Activated CD8-positive, alpha-beta T cell treated with anti-CD3 and anti-CD28 coated beads for 36 hours (primary cell): ENCODE measurements at regions not wholly inside any gene's neighbourhood (a gene's known extent, or its start where the extent isn't known, plus 50 kb on each side); places are given as distances from the start of the nearest gene placed in this dataset.

Source experiments
- ATAC-seq: fragments of 200-7000 bp; cut with Tn5 transposase; one replicate; pipeline ENCODE4 v1.10.0; 2021; ENCODE audit warnings: mild to moderate bottlenecking, moderate library complexity
- CTCF ChIA-PET: fragments of 350-600 bp; sonication (Branson Sonifier 250); formaldehyde crosslinking; loops from one replicate; lab custom pipeline; 2021; ENCODE audit warnings: antibody characterized with exemption; lab: Charles Lee
- POLR2A ChIA-PET: fragments of 350-600 bp; sonication (Branson Sonifier 250); formaldehyde crosslinking; loops from one replicate; lab custom pipeline; 2021; ENCODE audit warnings: antibody characterized with exemption; lab: Charles Lee
- DNase-seq: peaks from one replicate; pipeline ENCODE4 v3.0.0-alpha.2; 2020
- H3K27ac Mint-ChIP-seq: one replicate; pipeline ENCODE4 v1.8.0; 2021; ENCODE audit warnings: mild to moderate bottlenecking, mixed read lengths
- H3K27me3 Mint-ChIP-seq: one replicate; pipeline ENCODE4 v1.8.0; 2021; ENCODE audit warnings: mixed read lengths
- H3K36me3 Mint-ChIP-seq: one replicate; pipeline ENCODE4 v1.8.0; 2021; ENCODE audit warnings: low read depth, mixed read lengths
- H3K4me1 Mint-ChIP-seq: one replicate; pipeline ENCODE4 v1.8.0; 2021; ENCODE audit warnings: low read depth, mixed read lengths
- H3K4me3 Mint-ChIP-seq: one replicate; pipeline ENCODE4 v1.8.0; 2021; ENCODE audit warnings: mild to moderate bottlenecking, moderate library complexity, mixed read lengths
- H3K9me3 Mint-ChIP-seq: one replicate; pipeline ENCODE4 v1.8.0; 2021; ENCODE audit warnings: mixed read lengths
- intact Hi-C: fragments of 100-400 bp; cut with micrococcal nuclease; formaldehyde crosslinking; loops from one replicate; pipeline ENCODE4 v1.10.0; 2022
- TF ChIP-seq, protein P1 (sequence below): fragments of 200-600 bp; IDR thresholded peaks from one replicate; pipeline ENCODE4 v1.8.0; 2022; ENCODE audit warnings: antibody characterized with exemption, mild to moderate bottlenecking

- POLR2A ChIA-PET = no interaction called here
- Mint-ChIP-seq H3K4me1 (no peaks in the 10 kb centered on the region), H3K27ac (no peak overlapping the region), H3K9me3 (peaks cover 5% of the 10 kb centered on the region), H3K27me3 (peaks cover 8% of the 10 kb centered on the region), H3K36me3 (no peaks in the 10 kb centered on the region), H3K4me3 (no peak overlapping the region)
- CTCF ChIA-PET = no interaction called here
- DNase-seq (no peak), ATAC-seq (no peak)
- TF ChIP-seq, protein P1, sequence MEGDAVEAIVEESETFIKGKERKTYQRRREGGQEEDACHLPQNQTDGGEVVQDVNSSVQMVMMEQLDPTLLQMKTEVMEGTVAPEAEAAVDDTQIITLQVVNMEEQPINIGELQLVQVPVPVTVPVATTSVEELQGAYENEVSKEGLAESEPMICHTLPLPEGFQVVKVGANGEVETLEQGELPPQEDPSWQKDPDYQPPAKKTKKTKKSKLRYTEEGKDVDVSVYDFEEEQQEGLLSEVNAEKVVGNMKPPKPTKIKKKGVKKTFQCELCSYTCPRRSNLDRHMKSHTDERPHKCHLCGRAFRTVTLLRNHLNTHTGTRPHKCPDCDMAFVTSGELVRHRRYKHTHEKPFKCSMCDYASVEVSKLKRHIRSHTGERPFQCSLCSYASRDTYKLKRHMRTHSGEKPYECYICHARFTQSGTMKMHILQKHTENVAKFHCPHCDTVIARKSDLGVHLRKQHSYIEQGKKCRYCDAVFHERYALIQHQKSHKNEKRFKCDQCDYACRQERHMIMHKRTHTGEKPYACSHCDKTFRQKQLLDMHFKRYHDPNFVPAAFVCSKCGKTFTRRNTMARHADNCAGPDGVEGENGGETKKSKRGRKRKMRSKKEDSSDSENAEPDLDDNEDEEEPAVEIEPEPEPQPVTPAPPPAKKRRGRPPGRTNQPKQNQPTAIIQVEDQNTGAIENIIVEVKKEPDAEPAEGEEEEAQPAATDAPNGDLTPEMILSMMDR = no peak
- intact Hi-C loops = no loop called here
These were observed 130.6 kb upstream of the THBS2 start for GRCh38 chr6:169384291-169384690.

- ChIA-PET POLR2A (no interaction called here), CTCF (no interaction called here)
- H3K36me3 Mint-ChIP-seq = no peaks in the 10 kb centered on the region
- no peaks in the 10 kb centered on the region for H3K4me1 Mint-ChIP-seq
- H3K4me3 Mint-ChIP-seq = no peak overlapping the region
- H3K27ac Mint-ChIP-seq = no peak overlapping the region
- TF ChIP-seq, protein P1 = no peak
- peaks cover 13% of the 10 kb centered on the region for H3K27me3 Mint-ChIP-seq
- intact Hi-C loops = no loop called here
- ATAC-seq (no peak), DNase-seq (no peak)
- peaks cover 5% of the 10 kb centered on the region for H3K9me3 Mint-ChIP-seq
These were observed 129.6 kb upstream of the THBS2 start for GRCh38 chr6:169383265-169383664.

GRCh38 chr6:169382735-169383134 is 129.1 kb upstream of the THBS2 start:
- ATAC-seq (no peak), DNase-seq (no peak)
- Mint-ChIP-seq H3K27me3 (peaks cover 13% of the 10 kb centered on the region), H3K4me1 (no peaks in the 10 kb centered on the region), H3K9me3 (peaks cover 6% of the 10 kb centered on the region), H3K27ac (no peak overlapping the region), H3K36me3 (no peaks in the 10 kb centered on the region), H3K4me3 (no peak overlapping the region)
- POLR2A ChIA-PET = no interaction called here
- intact Hi-C loops = no loop called here
- CTCF ChIA-PET = no interaction called here
- TF ChIP-seq, protein P1 = no peak

- H3K9me3 Mint-ChIP-seq = peaks cover 7% of the 10 kb centered on the region
- CTCF ChIA-PET = no interaction called here
- H3K36me3 Mint-ChIP-seq = no peaks in the 10 kb centered on the region
- H3K4me1 Mint-ChIP-seq = no peaks in the 10 kb centered on the region
- no peak overlapping the region for H3K4me3 Mint-ChIP-seq
- POLR2A ChIA-PET = no interaction called here
- peaks cover 13% of the 10 kb centered on the region for H3K27me3 Mint-ChIP-seq
- DNase-seq (no peak), ATAC-seq (no peak)
- intact Hi-C loops = no loop called here
- TF ChIP-seq, protein P1 = no peak
- H3K27ac Mint-ChIP-seq = no peak overlapping the region
These were observed 128.3 kb upstream of the THBS2 start for GRCh38 chr6:169381988-169382387.

- Mint-ChIP-seq H3K27ac (no peak overlapping the region), H3K36me3 (no peaks in the 10 kb centered on the region), H3K4me3 (no peak overlapping the region), H3K4me1 (no peaks in the 10 kb centered on the region), H3K27me3 (peaks cover 14% of the 10 kb centered on the region), H3K9me3 (peaks cover 7% of the 10 kb centered on the region)
- ATAC-seq (no peak), DNase-seq (no peak)
- ChIA-PET CTCF (no interaction called here), POLR2A (no interaction called here)
- intact Hi-C loops = no loop called here
- TF ChIP-seq, protein P1 = no peak
These were observed 126.8 kb upstream of the THBS2 start for GRCh38 chr6:169380493-169380892.
